ENCODE measurements at regions not wholly inside any gene's neighbourhood (a gene's known extent, or its start where the extent isn't known, plus 50 kb on each side); places are given as distances from the start of the nearest gene placed in this dataset.
A peak's percentile ranks its signal among the peaks of the same experiment; 100 is the strongest.

DNA sequence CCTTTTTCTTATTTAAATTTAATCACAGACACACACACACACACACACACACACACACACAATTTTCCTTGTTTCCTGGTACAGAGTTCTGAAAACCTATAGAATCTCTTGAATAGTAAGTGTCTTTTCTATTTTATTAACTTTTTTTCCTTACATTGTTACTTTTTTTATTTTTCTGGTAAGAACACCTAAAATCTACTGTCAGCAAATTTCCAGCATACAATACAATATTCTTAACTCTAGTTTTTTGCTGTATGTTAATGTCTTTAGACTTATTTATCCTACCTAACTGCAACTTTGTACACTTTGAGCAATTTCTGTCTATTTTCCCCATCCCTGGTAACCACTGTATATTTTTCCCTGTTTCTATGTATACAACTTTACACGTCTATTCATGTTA lies 1179.8 kb downstream of the SLITRK1 start:
- intact Hi-C loops (cut with DNase I), result no loop called here
- DNase-seq, result no peak

- intact Hi-C loops (cut with DNase I), result no loop called here
- no peak for DNase-seq
Measured at GRCh38 chr13:82701020-82701419, 1181.3 kb downstream of the SLITRK1 start.

GRCh38 chr13:82698941-82699340 lies 1183.3 kb downstream of the SLITRK1 start:
- intact Hi-C loops (cut with DNase I), result no loop called here
- DNase-seq, result no peak

DNA sequence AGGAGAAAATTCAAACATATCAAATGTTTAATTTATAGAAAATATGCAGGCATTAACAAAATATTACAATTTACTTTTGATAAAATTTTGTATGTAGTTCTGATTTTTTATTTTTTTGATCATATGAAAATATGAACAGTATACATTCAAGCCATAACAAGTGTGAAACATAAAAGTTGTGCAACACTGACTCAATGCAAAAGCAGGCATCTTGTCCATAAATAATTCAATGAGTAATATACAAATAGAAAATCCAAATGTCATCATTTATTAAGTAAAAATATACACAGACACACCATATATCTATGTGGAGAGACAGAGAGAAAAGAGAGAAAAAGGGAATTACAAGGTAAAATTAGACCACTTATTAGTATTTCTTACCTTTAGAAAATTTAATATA lies 1183.9 kb downstream of the SLITRK1 start:
- intact Hi-C loops (cut with DNase I), result no loop called here
- no peak for DNase-seq

- intact Hi-C loops (cut with DNase I), result no loop called here
- DNase-seq, result no peak
Measured at GRCh38 chr13:82693607-82694006, 1188.7 kb downstream of the SLITRK1 start.

- DNase-seq, result no peak
- intact Hi-C loops (cut with DNase I), result no loop called here
Measured at GRCh38 chr13:82688400-82688994, 1193.8 kb downstream of the SLITRK1 start.

DNA sequence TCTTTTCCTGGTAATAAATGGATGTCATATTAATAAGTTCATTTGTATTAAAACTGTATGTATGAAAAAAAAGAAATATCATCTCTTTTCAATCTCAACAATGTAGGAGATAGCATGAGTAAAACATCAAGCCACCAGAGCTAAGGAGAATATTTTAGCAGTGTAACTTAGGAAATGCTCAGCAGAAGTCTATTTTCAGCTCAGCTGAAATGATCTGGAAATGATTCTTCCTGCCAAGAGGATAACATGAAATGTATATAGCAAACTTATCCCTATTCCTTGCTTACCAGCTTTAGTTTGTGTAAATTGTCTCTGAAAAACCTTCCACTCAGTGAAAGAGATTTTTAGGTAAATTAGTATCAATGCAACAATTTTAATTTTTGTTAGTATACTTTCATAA lies 1194.4 kb downstream of the SLITRK1 start:
- intact Hi-C loops (cut with DNase I), result no loop called here

GRCh38 chr13:82681535-82681934 lies 1200.7 kb downstream of the SLITRK1 start:
- intact Hi-C loops (cut with DNase I), result no loop called here
- DNase-seq, result no peak

More for the DNA sequence above, 1194.4 kb downstream of the SLITRK1 start:
- no peak for DNase-seq

- intact Hi-C loops (cut with DNase I), result no loop called here
- no peak for DNase-seq
Measured at GRCh38 chr13:82678052-82678451, 1204.2 kb downstream of the SLITRK1 start.

DNA sequence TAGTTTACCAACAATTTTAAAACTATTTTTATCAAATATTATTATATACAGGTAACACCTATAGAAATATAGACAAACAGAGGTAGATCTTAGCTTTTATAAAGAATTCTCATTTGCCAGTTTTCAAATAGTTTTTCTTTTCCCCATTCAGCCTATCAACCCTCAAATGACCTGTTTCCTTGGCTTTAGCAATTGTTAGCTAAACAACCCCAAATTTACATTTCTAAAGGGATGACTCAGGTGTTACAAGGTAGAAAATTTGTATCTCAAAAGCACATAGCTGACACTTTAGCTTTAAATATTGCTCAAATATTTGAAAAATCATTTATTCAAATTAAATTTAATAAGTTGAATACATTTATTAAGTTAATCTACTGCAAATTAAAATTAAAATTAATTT lies 1207.2 kb downstream of the SLITRK1 start:
- no peak for DNase-seq
- intact Hi-C loops (cut with DNase I), result no loop called here

DNA sequence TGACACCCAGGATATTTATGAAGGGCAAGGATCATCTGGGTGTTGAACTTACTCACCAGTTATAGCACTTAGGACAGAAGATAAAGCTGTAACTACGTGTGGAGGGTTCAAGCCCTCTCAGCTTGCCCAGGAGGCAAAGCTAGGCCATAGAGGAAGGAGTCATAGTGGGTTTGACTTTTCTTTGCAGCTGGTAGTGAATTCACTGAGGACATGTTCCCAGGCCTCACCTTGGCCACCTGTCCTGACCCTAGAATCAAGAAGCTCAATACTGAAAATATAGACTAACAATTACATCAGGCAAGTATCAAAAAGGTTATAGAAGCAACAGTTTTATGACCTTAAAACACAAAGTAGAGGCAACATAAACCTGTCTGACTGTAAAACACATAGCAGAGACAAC lies 1207.7 kb downstream of the SLITRK1 start:
- no peak for DNase-seq
- intact Hi-C loops (cut with DNase I), result no loop called here

- no peak for DNase-seq
- intact Hi-C loops (cut with DNase I), result no loop called here
Measured at GRCh38 chr13:82672248-82672647, 1210.0 kb downstream of the SLITRK1 start.

GRCh38 chr13:82664183-82664582 lies 1218.1 kb downstream of the SLITRK1 start:
- no peak for DNase-seq
- intact Hi-C loops (cut with DNase I), result no loop called here

DNA sequence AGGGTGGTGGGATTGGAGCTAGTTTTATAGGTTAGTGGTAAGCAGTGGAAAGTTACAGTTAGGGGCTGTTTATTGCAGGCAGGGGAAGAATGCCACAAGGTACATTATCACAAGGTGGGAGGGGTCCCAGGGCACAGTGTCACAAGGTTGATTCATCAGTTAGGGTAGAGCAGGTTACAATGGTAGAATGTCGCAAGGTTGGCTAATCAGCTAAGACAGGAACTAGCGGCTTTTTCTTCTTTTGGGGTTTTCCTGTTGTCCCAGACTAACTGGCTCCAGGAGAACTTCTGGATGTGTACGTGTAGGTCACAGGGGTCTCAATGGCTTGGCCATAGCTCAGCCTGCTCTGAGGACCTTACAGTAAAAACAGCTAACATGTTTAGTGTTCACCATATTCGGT lies 1221.1 kb downstream of the SLITRK1 start:
- intact Hi-C loops (cut with DNase I), result no loop called here
- no peak for DNase-seq

DNA sequence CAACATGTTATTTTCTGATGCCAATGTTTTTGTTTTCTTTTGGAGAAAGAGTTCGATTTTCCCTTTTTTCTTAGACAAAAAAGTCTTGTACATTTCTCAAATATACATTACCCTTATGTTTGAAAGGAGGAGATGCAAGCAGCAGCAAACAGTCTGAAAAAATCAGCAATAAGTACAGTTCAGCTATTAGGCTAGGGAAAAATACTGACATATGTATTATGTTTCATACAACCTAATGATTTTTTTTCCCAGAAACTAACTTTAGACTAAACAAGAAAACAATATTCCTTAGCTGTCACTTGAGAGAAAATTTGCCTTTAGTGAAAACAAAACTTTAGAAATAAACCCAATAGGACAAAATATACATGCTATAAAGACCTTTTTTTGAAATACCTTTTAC lies 1223.5 kb downstream of the SLITRK1 start:
- no peak for DNase-seq
- intact Hi-C loops (cut with DNase I), result no loop called here

GRCh38 chr13:82657471-82657870 lies 1224.8 kb downstream of the SLITRK1 start:
- intact Hi-C loops (cut with DNase I), result no loop called here
- no peak for DNase-seq

DNA sequence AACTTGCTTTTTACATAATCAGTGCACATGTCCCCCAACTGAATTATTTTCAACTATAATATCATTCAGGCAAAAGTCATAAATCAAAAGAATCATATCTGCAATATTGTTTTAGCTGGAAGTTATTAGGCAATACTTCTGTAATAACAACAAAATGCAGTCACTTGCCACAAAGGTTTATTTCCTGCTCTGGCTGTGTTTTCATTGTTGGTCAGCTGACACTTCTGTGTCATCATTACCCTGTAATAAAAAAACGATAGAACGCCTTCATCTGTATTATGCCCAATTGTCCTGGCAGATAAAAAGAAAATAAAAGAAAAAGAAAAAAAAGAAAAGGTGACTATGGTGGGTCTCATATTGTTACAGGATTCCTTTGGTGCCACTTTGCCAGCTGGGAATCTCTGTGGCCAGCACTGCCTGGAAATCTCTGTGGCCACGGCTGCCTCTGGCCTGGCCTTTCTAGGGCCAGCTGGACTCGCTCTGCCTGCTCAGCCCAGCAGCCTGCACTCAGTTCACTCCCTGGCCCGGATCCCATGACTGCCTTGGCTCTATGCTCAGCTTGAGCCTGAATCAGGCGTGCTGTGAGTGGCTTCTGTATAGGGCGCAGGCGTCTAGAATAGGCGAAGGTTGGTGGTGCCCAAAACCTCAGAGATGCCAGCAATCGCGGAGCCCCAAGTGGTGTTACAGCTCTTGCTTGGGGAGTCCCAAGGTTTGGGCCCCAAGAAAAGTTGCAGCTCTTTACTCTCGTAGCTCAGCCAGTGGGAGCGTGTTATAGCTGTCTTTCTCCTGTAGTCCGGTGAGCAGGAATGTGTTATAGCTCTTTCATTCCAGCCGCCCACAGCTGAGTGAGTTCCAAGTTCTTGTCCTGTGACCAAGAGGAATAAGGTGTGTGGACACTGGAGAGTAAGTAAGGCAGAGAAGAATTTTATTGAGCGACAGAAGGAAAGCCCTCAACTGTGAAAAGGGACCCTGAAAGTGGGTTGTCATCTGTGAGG lies 1227.1 kb downstream of the SLITRK1 start:
- intact Hi-C loops (cut with DNase I), result no loop called here
- peak in 3 of 42 donors; percentile 12 to 43 (median 34) for DNase-seq

DNA sequence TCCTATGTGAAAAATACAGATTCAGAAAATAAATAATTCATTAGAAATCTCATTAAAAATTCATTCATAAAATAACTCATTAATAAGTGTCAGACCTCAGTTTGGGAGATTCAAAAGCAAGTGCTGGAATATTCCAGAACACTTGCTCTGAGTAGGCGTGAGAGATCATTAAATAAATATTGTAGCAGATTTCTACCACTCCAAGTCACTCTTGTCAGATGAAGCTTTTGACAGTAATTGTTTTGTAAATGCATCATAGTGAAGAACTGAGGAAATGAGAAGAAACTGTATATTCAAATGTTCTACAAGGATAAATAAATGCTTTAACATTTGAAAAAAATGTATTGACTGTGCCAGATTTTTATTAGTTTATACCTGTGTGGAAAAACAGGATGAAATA lies 1228.1 kb downstream of the SLITRK1 start:
- no peak for DNase-seq
- intact Hi-C loops (cut with DNase I), result no loop called here

DNA sequence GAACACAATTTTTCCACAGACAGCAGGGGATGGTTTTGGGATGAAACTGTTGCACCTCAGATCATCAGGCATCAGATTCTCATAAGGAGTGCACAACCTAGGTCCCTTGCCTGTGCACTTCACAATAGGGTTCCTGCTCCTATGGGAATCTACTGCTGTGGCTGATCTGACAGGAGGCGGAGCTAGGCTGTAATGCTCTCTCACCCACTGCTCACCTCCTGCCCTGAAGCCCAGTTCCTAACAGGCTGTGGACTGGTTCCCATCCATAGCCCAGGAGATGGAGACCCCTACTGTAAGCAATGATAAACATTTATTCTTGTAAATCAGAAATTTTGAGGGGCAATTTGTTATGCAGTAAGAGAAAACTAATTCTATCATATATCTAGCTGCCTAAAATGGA lies 1234.7 kb downstream of the SLITRK1 start:
- DNase-seq, result no peak
- intact Hi-C loops (cut with DNase I), result no loop called here

GRCh38 chr13:82636119-82636518 lies 1246.2 kb downstream of the SLITRK1 start:
- intact Hi-C loops (cut with DNase I), result no loop called here
- DNase-seq, result no peak

- intact Hi-C loops (cut with DNase I), result no loop called here
- DNase-seq, result no peak
Measured at GRCh38 chr13:82634946-82635345, 1247.3 kb downstream of the SLITRK1 start.
